ENCODE measurements at regions not wholly inside any gene's neighbourhood (a gene's known extent, or its start where the extent isn't known, plus 50 kb on each side); places are given as distances from the start of the nearest gene placed in this dataset.

- no peak for TF ChIP-seq EZH2phosphoT487 (IDR thresholded peaks at IDR 0.05; ENCODE audit: borderline replicate concordance)
- no peak for TF ChIP-seq CTCF (conservative IDR thresholded peaks at IDR 0.05; ENCODE audit: low read length)
- Histone ChIP-seq H3K9me2 (replicated peaks; ENCODE audit: low read depth, low read length) (no peaks in the 10 kb centered on the region), H2AFZ (ENCODE audit: low read length) (no peak overlapping the region), H3F3A (ENCODE audit: low read depth) (no peaks in the 10 kb centered on the region), H3K4me1 (ENCODE audit: insufficient read depth, low read length, poor library complexity, severe bottlenecking) (no peaks in the 10 kb centered on the region), H3K36me3 (ENCODE audit: insufficient read depth, low read length) (no peaks in the 10 kb centered on the region), H3K4me3 (ENCODE audit: low read length, poor library complexity, severe bottlenecking) (no peak overlapping the region), H3K4me2 (ENCODE audit: low read depth, low read length, poor library complexity, severe bottlenecking) (no peak overlapping the region), H3K79me2 (ENCODE audit: insufficient read depth, low read length) (no peaks in the 10 kb centered on the region), H3K27me3 (ENCODE audit: insufficient read depth, low read length, poor library complexity, severe bottlenecking) (no peaks in the 10 kb centered on the region), H4K20me1 (ENCODE audit: insufficient read depth, low read length, poor library complexity, severe bottlenecking) (no peaks in the 10 kb centered on the region), H3K9ac (ENCODE audit: low read depth, low read length, poor library complexity, severe bottlenecking) (no peak overlapping the region), H3K9me3 (ENCODE audit: insufficient read depth, low read depth, low read length) (no peaks in the 10 kb centered on the region; the same call in 1 of the 2 replicates)
These were observed 204.8 kb upstream of the SH3BP4 start for GRCh38 chr2:234747032-234747431.

- no peaks in the 10 kb centered on the region for H3K27me3 ChIP-seq (ENCODE audit: insufficient read depth, low read length, poor library complexity, severe bottlenecking)
- H3K9ac ChIP-seq (ENCODE audit: low read depth, low read length, poor library complexity, severe bottlenecking): no peak overlapping the region
- H3K9me2 ChIP-seq (replicated peaks; ENCODE audit: low read depth, low read length): no peaks in the 10 kb centered on the region
- no peaks in the 10 kb centered on the region; the same call in 1 of the 2 replicates for H3K9me3 ChIP-seq (ENCODE audit: insufficient read depth, low read depth, low read length)
- H3K4me1 ChIP-seq (ENCODE audit: insufficient read depth, low read length, poor library complexity, severe bottlenecking): no peaks in the 10 kb centered on the region
- no peak for TF ChIP-seq EZH2phosphoT487 (IDR thresholded peaks at IDR 0.05; ENCODE audit: borderline replicate concordance)
- TF ChIP-seq CTCF (conservative IDR thresholded peaks at IDR 0.05; ENCODE audit: low read length): no peak; the same call in 1 of the 2 replicates
- H2AFZ ChIP-seq (ENCODE audit: low read length): no peak overlapping the region
- no peaks in the 10 kb centered on the region for H4K20me1 ChIP-seq (ENCODE audit: insufficient read depth, low read length, poor library complexity, severe bottlenecking)
- no peaks in the 10 kb centered on the region for H3F3A ChIP-seq (ENCODE audit: low read depth)
- H3K4me3 ChIP-seq (ENCODE audit: low read length, poor library complexity, severe bottlenecking): no peak overlapping the region
- no peaks in the 10 kb centered on the region for H3K36me3 ChIP-seq (ENCODE audit: insufficient read depth, low read length)
- H3K79me2 ChIP-seq (ENCODE audit: insufficient read depth, low read length): no peaks in the 10 kb centered on the region
- no peak overlapping the region for H3K4me2 ChIP-seq (ENCODE audit: low read depth, low read length, poor library complexity, severe bottlenecking)
These were observed 206.5 kb upstream of the SH3BP4 start for GRCh38 chr2:234745347-234745746.

GRCh38 chr2:234741976-234742375, 209.8 kb upstream of the SH3BP4 start:
- H3K9me3 ChIP-seq (ENCODE audit: insufficient read depth, low read depth, low read length): no peaks in the 10 kb centered on the region
- H3K9ac ChIP-seq (ENCODE audit: low read depth, low read length, poor library complexity, severe bottlenecking): no peak overlapping the region
- TF ChIP-seq EZH2phosphoT487 (IDR thresholded peaks at IDR 0.05; ENCODE audit: borderline replicate concordance): no peak
- TF ChIP-seq CTCF (conservative IDR thresholded peaks at IDR 0.05; ENCODE audit: low read length): no peak
- no peaks in the 10 kb centered on the region for H3K4me1 ChIP-seq (ENCODE audit: insufficient read depth, low read length, poor library complexity, severe bottlenecking)
- H3K36me3 ChIP-seq (ENCODE audit: insufficient read depth, low read length): no peaks in the 10 kb centered on the region
- no peaks in the 10 kb centered on the region for H4K20me1 ChIP-seq (ENCODE audit: insufficient read depth, low read length, poor library complexity, severe bottlenecking)
- no peaks in the 10 kb centered on the region for H3K79me2 ChIP-seq (ENCODE audit: insufficient read depth, low read length)
- no peak overlapping the region for H2AFZ ChIP-seq (ENCODE audit: low read length)
- H3F3A ChIP-seq (ENCODE audit: low read depth): no peaks in the 10 kb centered on the region
- H3K9me2 ChIP-seq (replicated peaks; ENCODE audit: low read depth, low read length): no peaks in the 10 kb centered on the region
- no peak overlapping the region for H3K4me3 ChIP-seq (ENCODE audit: low read length, poor library complexity, severe bottlenecking)
- H3K27me3 ChIP-seq (ENCODE audit: insufficient read depth, low read length, poor library complexity, severe bottlenecking): no peaks in the 10 kb centered on the region
- H3K4me2 ChIP-seq (ENCODE audit: low read depth, low read length, poor library complexity, severe bottlenecking): no peak overlapping the region

Measured in Loucy (cell line).